ENCODE measurements at regions not wholly inside any gene's neighbourhood (a gene's known extent, or its start where the extent isn't known, plus 50 kb on each side); places are given as distances from the start of the nearest gene placed in this dataset.

DNA sequence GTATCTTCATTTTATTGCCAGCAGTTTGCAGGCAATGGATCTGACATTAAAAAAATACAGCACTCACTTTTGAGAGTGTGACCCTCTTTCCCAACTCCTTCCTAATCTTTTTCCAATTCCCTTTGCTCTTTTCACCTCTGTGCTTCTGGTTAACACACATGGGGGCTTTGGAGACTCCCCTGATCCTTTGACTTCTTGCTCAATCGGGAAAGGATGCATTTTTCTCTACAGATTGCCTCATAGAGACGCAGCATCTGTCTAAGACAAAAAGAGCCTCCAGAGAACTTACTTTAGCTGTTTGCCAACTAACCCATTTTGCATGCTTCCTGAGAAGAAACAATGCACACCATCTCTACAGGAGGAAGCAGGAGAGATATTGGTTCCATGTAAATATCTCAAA is 378.3 kb downstream of the PBX1 start:
- DNase-seq: no peak

DNA sequence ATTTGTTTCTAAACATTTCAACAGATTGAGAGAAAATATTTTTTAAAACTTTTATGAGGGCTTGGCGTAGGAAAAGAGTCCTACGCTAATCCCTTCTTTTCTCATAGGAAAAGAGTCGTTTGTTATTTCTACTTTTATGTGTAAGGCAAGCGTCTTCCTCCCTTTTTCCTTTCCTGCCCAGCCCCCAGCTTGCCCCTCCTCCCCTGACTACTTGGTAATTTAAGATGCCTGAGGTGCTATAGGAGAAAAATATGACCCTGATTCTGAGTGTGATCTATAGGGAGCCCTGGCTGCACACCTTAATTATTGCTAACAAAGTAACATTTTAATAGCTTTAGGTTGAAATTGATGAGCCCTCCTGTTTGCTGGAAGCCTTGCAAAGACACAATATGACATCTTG is 373.6 kb downstream of the PBX1 start:
- no peak for DNase-seq

DNA sequence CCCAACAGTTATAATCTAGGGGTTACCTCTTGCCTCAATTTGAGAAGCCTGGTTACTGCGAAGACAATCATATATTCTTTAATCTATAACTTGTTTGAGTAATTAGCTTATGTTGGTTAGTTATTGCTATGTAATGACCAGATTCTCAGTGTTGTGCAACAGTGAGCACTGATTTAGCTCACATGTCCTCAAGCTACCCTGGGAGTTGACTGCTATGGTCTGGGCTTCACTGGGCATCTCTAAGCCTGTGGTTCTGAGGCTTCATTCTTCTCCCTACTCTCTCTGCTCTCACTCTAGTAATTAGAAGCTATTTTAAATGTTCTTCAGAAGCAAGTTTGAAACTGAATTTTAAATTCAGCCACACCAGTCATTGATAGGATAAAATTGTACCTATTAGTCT is 371.8 kb downstream of the PBX1 start:
- DNase-seq: no peak

DNA sequence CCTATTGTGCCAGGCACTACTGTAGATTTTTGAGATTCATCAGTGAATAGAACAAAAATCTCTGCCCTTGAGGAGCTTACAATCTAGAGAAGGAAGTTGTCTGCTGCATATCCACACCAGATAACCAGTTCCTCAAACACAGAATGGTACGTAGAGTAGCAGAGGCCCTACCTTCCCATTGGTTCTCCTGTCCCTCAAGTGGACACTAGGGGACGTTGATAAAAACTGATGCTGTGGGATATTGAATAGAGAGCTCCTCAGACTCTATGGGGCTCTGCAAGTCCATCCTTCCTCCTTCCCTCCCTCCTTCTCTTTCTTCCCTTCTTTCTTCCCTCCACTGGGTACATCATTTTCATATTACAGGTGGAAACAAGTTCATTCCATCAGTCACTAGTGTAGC is 371.3 kb downstream of the PBX1 start:
- no peak for DNase-seq

DNA sequence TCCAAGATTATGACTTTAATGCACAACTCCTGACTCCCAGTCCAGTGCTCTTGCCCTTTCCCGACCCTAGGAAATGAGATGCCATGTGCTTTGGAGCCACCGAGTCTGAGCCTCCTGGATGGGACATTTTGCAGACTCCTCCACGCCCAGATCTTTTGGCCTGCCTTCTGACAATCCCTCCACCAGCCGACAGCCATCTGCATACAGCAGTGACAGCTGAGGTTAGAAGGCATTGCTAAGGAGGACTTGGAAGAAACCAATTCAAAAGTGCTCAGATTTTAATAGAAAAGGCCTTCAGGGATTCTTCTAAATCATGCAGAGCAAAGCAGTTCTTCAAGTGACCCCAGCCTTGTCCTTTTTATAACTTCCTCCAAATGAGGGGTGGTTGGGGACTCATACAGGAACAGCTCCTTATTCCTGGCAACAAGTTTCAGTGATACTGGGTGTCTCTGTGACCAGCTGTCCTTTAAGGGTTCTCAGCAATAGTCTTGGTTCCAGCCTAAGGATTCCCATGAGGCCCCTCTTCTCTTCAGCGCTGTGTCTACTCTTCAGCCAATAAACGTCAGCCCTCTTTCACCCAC is 369.3 kb downstream of the PBX1 start:
- no peak for DNase-seq

DNA sequence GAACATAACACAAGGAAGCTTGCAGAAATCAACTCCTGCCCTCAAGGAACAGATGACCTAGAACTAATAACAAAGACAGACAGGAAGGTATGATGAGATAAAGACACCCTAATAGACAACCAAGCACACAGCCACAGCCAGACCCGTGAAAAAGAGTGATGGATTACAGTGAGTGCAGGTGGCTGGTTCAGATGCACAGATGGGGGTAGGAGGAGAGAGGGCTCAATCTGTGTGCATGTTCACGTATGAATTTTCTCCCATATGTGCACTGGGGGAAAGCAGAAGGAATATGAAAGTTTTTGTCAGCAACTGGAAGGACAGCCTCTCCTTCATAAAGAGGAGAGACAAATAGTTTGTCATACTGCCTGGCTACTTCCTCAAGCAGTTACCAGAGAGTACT is 367.1 kb downstream of the PBX1 start:
- DNase-seq: no peak

DNA sequence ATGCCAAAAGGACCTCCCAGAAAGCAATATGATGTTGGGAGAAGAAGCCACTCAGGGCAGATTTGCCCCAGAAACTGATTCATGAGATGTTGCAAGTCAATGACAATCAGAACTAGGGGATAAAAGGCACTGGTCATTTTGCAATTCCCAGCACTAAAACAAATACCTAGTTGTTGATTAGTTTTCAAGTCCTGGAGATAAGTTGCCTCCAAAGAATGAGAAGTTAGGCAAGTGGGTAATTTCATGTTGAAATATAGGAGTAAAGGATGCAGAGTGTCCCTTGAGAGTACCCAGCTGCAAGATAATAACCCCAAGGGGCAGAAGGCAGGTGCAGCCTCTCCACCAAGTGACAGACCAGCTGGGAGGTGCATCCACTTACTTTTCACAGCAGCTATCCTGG is 363.6 kb downstream of the PBX1 start:
- no peak for DNase-seq

DNA sequence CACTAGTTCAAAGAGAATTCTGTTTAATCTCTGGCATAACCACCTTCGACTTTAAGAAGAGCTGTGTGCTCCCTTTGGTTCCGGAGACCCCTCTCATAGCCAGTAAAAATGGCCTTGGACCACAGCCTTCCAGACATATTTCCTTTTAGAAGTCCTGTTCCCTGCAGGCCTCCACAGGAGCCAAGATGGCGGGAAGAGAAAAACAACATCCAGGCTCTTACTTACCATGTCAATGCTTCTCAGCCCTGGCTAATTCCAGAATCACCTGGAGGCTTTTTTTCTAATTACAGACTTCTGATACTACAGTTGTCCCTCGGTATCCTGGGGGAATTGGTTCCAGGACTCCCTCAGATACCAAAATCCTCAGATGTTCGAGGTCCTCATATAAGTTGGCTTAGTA is 362.5 kb downstream of the PBX1 start:
- DNase-seq: no peak

DNA sequence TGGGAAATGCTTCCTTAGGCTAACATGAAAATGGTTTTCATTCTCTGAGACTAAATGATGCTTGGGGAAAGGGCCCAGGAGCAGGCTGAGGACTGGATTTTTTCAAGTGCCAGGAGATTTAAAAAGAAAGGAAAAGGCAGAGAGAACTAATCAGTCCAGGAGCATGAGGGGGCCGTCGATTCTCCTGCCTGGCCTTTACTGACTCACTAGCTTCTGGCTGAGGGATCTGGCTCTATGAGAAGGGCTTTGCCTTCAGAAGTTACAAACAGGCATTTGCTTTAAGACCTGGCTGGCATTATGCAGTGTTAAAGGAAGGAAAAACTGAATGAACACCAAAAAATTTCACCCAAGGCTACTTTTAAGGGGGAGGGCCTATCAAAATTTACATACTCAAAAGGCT is 359.2 kb downstream of the PBX1 start:
- DNase-seq: no peak

DNA sequence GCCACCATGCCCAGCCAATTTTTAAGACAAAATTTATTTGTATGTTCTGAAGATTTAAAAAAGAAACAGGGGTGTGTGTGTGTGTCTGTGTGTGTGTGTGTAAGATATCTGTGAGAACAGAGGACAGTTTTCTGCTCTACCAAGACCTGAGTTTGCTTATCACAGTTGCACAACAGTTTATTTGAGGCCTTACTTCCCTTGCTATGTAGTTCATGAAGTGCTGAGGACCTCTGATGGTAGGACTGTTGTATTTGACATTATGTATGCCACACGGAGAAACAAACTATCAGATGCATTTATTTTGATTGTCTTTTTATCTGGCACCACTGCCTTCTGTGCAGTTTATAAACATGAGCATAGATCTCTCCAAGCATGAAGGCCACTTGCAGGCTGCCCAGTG is 355.2 kb downstream of the PBX1 start:
- no peak for DNase-seq

DNA sequence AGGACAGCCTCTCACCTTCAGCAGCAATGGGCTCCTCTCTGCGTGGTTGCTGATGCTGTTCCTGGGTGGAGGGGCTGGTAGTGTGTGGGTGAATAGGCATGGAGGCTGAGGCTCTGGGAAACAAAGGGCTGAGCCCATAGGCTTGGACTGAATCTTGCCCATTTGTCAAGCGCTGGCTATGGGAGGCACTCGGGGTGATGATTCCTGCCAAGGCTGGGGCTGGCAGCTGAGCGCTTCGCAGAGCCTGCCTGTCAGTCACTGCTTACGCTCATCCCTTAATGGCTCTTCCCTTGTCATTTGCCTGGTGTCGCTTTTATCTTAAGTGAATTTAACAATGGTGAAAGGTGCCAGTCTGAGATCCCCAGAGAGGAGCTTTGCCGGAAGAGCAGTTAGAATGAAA is 353.3 kb downstream of the PBX1 start:
- no peak for DNase-seq

DNA sequence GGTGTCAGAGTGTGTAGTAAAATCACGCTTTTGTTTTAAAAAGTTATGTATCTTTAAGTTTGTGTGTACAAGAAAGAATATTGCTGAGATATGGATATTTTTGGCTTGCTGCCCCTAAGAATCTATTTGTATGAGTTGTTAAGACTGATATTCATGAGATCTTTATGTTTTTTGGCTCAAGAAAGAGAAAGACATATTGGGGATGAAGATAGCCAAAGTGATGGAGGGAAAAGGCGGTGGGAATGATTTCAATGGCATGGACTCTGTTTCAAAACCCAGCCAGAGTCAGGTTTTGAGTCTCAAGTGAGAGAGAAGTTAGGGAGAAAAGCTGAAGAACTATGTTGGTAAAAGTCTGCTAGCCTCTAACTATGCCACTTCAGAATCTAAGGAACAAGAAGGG is 351.7 kb downstream of the PBX1 start:
- no peak for DNase-seq

DNA sequence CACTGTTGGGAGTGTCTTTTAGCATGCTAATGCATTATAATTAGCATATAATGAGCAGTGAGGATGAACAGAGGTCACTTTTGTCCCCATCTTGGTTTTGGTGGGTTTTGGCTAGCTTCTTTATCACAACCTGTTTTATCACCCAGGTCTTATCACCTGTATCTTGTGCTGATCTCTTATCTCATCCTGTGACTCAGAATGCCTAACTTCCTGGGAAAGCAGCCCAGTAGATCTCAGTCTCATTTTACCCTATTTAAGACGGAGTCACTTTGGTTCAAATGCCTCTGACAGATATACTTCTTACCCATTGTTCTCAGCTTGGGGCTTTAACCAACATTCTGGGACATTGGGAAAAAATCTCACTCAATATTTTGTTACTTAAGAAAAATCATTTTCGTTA is 348.7 kb downstream of the PBX1 start:
- no peak for DNase-seq

DNA sequence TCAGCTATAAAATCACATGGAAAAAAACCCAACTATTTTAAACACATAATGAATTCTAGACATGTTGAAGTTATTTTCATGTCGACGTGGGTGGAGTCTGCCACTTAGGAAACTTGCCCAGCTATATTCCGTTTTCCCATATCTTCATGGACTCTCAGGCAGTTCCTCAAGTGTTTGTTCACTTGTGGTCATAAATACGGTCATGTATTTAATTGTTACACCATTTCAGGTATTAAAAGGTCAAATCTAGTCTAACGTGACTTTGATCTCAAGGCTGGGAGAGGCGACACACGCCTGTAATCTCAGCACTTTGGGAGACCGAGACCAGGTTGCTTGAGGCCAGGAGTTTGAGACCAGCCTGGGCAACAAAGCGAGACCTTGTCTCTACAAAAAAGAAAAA is 346.9 kb downstream of the PBX1 start:
- DNase-seq: no peak

DNA sequence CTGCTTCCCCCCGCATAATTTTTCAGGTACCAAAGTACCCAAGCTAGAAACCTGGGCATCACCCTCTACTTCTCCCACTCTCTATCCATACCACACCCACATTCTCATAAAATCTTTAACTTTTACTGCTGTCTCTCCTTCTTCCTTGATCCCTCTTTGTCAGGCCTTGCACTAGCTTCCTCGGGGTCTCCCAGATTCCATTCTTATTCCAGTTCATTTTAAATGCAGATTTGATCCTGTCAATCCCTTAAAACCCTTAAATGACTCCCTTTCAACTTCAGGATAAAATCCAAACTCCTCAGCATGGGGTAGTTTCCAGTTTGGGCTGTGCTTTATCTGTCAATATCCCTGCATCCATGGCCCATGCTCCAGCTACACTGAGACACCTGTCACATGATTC is 343.5 kb downstream of the PBX1 start:
- DNase-seq: no peak
